Adrenal gland (tissue), 5 donors: ENCODE measurements at regions not wholly inside any gene's neighbourhood (a gene's known extent, or its start where the extent isn't known, plus 50 kb on each side); places are given as distances from the start of the nearest gene placed in this dataset.

ENCODE experiments used
- POLR2A ChIP-seq, 2 donors: fragments of 450-650 bp; IDR thresholded peaks; one replicate each; pipeline ENCODE4 v1.6.1; 2017; ENCODE audit warnings: antibody characterized with exemption in 2 of 2, mild to moderate bottlenecking in 2 of 2, moderate library complexity in 1 of 2
- TF ChIP-seq, protein P1 (sequence below), 6 experiments: fragments of 450-650 bp in 4 of 6; fragments of 200-600 bp in 2 of 6; sonication (generic) in 1 of 6; IDR thresholded peaks; 1 replicate in 5 of 6; 2 replicates in 1 of 6; pipeline versions ENCODE4 v1.5.1 to v1.8.0; 2016 to 2021; ENCODE audit warnings: antibody characterized with exemption in 6 of 6, mild to moderate bottlenecking in 2 of 6, moderate library complexity in 1 of 6
- donor health status: DM: no; HTN: no; CAD: no.

DNA sequence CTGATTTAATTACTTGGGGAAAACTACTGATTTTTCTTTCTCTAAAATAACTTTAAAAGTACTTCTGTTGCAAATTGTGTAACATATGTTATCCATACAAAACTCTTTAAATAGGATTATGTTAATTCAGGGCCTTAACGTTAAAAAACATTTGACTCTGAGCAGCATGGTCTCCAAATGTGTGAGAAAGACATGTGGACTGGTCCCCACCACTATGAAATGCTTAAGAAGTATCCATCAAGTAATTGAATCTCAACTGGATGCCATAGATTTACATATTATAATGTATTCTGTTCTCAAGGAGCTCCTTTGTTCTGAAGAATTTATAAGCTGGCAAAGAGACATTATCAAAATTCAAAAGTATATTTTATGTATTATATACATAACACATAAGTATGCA is 130.8 kb upstream of the HEY2 start:
- TF ChIP-seq, protein P1, sequence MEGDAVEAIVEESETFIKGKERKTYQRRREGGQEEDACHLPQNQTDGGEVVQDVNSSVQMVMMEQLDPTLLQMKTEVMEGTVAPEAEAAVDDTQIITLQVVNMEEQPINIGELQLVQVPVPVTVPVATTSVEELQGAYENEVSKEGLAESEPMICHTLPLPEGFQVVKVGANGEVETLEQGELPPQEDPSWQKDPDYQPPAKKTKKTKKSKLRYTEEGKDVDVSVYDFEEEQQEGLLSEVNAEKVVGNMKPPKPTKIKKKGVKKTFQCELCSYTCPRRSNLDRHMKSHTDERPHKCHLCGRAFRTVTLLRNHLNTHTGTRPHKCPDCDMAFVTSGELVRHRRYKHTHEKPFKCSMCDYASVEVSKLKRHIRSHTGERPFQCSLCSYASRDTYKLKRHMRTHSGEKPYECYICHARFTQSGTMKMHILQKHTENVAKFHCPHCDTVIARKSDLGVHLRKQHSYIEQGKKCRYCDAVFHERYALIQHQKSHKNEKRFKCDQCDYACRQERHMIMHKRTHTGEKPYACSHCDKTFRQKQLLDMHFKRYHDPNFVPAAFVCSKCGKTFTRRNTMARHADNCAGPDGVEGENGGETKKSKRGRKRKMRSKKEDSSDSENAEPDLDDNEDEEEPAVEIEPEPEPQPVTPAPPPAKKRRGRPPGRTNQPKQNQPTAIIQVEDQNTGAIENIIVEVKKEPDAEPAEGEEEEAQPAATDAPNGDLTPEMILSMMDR (IDR thresholded peaks at IDR 0.05), result no peak
- TF ChIP-seq POLR2A (IDR thresholded peaks at IDR 0.05), result no peak
